ENCODE measurements at regions not wholly inside any gene's neighbourhood (a gene's known extent, or its start where the extent isn't known, plus 50 kb on each side); places are given as distances from the start of the nearest gene placed in this dataset.

DNA sequence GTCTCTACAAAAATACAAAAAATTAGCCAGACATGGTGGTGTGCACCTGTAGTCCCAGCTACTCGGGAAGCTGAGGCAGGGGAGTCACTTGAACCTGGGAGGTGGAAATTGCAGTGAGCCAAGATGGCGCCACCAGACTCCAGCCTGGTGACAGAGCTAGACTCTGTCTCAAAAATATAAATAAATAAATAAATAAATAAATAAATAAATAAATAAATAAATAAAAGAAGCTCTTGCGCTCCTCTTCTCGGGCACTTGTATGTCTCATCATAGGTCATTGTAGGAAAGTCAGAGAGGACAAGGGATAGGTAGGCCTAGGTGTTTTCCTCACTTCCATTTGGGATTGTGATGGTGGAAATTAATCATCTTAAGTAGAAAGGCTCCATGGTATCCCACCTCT lies 252.8 kb downstream of the PIK3R1 start:
- CTCF ChIA-PET, result interaction anchor here (1.4 kb wide), 1 partner anchor 182 kb away, joined by 5 read pairs; no protein-coding TSS in a partner anchor
- DNase-seq, result no peak
- Histone ChIP-seq H3K27me3 (replicated peaks in 2 of 5; ENCODE audit: control insufficient read depth in 4 of 5, insufficient read depth in 5 of 5, low read length in 4 of 5) (no peaks in the 10 kb centered on the region), H3K4me3 (ENCODE audit: control insufficient read depth in 1 of 7, extremely low read depth in 1 of 7, insufficient read depth in 4 of 7, low read depth in 2 of 7, low read length in 6 of 7) (no peak overlapping the region), H3K4me1 (ENCODE audit: control extremely low read depth in 1 of 4, control insufficient read depth in 4 of 4, insufficient read depth in 4 of 4, low read length in 3 of 4) (peaks cover 7 to 13% (median 10%) of the 10 kb centered on the region in 4 experiments), H3K9me3 (ENCODE audit: control extremely low read depth in 1 of 5, control insufficient read depth in 4 of 5, insufficient read depth in 2 of 5, low read depth in 1 of 5, low read length in 4 of 5) (no peaks in the 10 kb centered on the region), H3K27ac (ENCODE audit: insufficient read depth in 1 of 2, low read depth in 1 of 2, low read length in 2 of 2, poor library complexity in 1 of 2, severe bottlenecking in 2 of 2) (no peak overlapping the region), H3K36me3 (ENCODE audit: control insufficient read depth in 4 of 4, insufficient read depth in 4 of 4, low read length in 3 of 4) (no peaks in the 10 kb centered on the region)
- POLR2A ChIA-PET, result no interaction called here
- WGBS (ENCODE audit: insufficient coverage), result 100% methylated on average over 1 of the region's 4 CpGs

DNA sequence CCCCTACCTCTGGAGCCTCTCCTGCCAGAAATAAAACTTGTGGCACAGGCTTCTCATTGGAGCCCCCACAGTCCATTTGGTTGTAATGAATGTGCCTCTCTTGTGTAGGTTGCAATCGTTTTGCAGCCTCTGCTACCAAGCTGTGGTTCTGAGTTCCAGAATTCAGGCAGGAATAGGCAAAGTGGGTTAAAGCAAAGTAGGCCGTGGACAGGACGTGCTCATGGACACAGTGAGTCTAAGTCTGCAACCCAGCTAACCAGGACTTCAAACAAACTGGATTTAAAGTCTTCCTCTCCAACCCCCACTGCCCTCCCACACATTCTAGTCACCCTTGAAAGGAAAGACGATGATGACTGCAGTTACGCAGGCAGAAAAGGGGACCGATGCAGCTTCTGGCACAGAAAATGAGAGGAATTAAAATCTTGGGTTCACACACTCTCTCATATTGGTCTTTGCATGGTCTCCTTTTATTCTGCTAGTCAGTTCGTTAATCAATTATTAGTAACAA lies 260.0 kb downstream of the PIK3R1 start:
- H3K9me3 ChIP-seq (ENCODE audit: control extremely low read depth in 1 of 5, control insufficient read depth in 4 of 5, insufficient read depth in 2 of 5, low read depth in 1 of 5, low read length in 4 of 5), result no peaks in the 10 kb centered on the region
- no peaks in the 10 kb centered on the region for H3K27me3 ChIP-seq (replicated peaks in 2 of 5; ENCODE audit: control insufficient read depth in 4 of 5, insufficient read depth in 5 of 5, low read length in 4 of 5)
- no peak for DNase-seq
- WGBS (ENCODE audit: insufficient coverage), result 98% methylated on average over 7 of the region's 7 CpGs
- POLR2A ChIA-PET, result no interaction called here
- no peak overlapping the region for H3K27ac ChIP-seq (ENCODE audit: insufficient read depth in 1 of 2, low read depth in 1 of 2, low read length in 2 of 2, poor library complexity in 1 of 2, severe bottlenecking in 2 of 2)
- H3K36me3 ChIP-seq (ENCODE audit: control insufficient read depth in 4 of 4, insufficient read depth in 4 of 4, low read length in 3 of 4), result no peaks in the 10 kb centered on the region
- H3K4me1 ChIP-seq (ENCODE audit: control extremely low read depth in 1 of 4, control insufficient read depth in 4 of 4, insufficient read depth in 4 of 4, low read length in 3 of 4), result no peaks in the 10 kb centered on the region
- CTCF ChIA-PET, result no interaction called here
- no peak overlapping the region for H3K4me3 ChIP-seq (ENCODE audit: control insufficient read depth in 1 of 7, extremely low read depth in 1 of 7, insufficient read depth in 4 of 7, low read depth in 2 of 7, low read length in 6 of 7)

DNA sequence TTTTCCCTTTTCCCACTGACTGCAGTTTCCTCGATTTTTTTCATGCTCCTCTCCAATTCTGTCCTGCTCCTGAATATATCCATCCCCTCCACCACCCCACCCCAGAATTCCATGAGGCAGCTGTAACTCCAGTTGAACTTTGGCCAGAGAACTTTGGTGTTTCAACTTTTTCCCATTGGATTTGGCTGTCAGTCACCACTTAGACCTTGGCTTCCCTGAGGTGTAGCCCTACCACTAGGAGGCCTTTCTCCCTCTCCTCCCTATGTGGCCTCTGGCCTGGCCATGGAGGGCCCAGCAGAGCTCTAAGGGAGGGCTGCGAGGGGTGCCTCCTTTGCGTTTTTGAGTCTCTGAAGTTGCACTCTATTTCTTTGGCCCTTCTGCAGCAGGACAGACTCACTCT lies 261.3 kb downstream of the PIK3R1 start:
- WGBS (ENCODE audit: insufficient coverage), result 93% methylated on average over 3 of the region's 3 CpGs
- no peak for DNase-seq
- no peaks in the 10 kb centered on the region for H3K4me1 ChIP-seq (ENCODE audit: control extremely low read depth in 1 of 4, control insufficient read depth in 4 of 4, insufficient read depth in 4 of 4, low read length in 3 of 4)
- no peaks in the 10 kb centered on the region for H3K9me3 ChIP-seq (ENCODE audit: control extremely low read depth in 1 of 5, control insufficient read depth in 4 of 5, insufficient read depth in 2 of 5, low read depth in 1 of 5, low read length in 4 of 5)
- no peaks in the 10 kb centered on the region for H3K27me3 ChIP-seq (replicated peaks in 2 of 5; ENCODE audit: control insufficient read depth in 4 of 5, insufficient read depth in 5 of 5, low read length in 4 of 5)
- CTCF ChIA-PET, result no interaction called here
- no peak overlapping the region for H3K27ac ChIP-seq (ENCODE audit: insufficient read depth in 1 of 2, low read depth in 1 of 2, low read length in 2 of 2, poor library complexity in 1 of 2, severe bottlenecking in 2 of 2)
- H3K36me3 ChIP-seq (ENCODE audit: control insufficient read depth in 4 of 4, insufficient read depth in 4 of 4, low read length in 3 of 4), result no peaks in the 10 kb centered on the region
- POLR2A ChIA-PET, result no interaction called here
- no peak overlapping the region for H3K4me3 ChIP-seq (ENCODE audit: control insufficient read depth in 1 of 7, extremely low read depth in 1 of 7, insufficient read depth in 4 of 7, low read depth in 2 of 7, low read length in 6 of 7)

- CTCF ChIA-PET, result interaction anchor here (1.3 kb wide), 1 partner anchor 192 kb away, joined by 5 read pairs; no protein-coding TSS in a partner anchor
- H3K4me1 ChIP-seq (ENCODE audit: control extremely low read depth in 1 of 4, control insufficient read depth in 4 of 4, insufficient read depth in 4 of 4, low read length in 3 of 4), result peaks cover 0 to 4% (median 1%) of the 10 kb centered on the region in 4 experiments
- POLR2A ChIA-PET, result no interaction called here
- DNase-seq, result no peak
- H3K27me3 ChIP-seq (replicated peaks in 2 of 5; ENCODE audit: control insufficient read depth in 4 of 5, insufficient read depth in 5 of 5, low read length in 4 of 5), result no peaks in the 10 kb centered on the region
- no peaks in the 10 kb centered on the region for H3K9me3 ChIP-seq (ENCODE audit: control extremely low read depth in 1 of 5, control insufficient read depth in 4 of 5, insufficient read depth in 2 of 5, low read depth in 1 of 5, low read length in 4 of 5)
- no peaks in the 10 kb centered on the region for H3K36me3 ChIP-seq (ENCODE audit: control insufficient read depth in 4 of 4, insufficient read depth in 4 of 4, low read length in 3 of 4)
- H3K4me3 ChIP-seq (ENCODE audit: control insufficient read depth in 1 of 7, extremely low read depth in 1 of 7, insufficient read depth in 4 of 7, low read depth in 2 of 7, low read length in 6 of 7), result no peak overlapping the region
- WGBS (ENCODE audit: insufficient coverage), result no CpG with 5 or more reads among the region's 2 CpGs
- no peak overlapping the region for H3K27ac ChIP-seq (ENCODE audit: insufficient read depth in 1 of 2, low read depth in 1 of 2, low read length in 2 of 2, poor library complexity in 1 of 2, severe bottlenecking in 2 of 2)
These were observed 262.9 kb downstream of the PIK3R1 start for GRCh38 chr5:68478301-68479095.

GRCh38 chr5:68479524-68479923 lies 264.0 kb downstream of the PIK3R1 start:
- Histone ChIP-seq H3K9me3 (ENCODE audit: control extremely low read depth in 1 of 5, control insufficient read depth in 4 of 5, insufficient read depth in 2 of 5, low read depth in 1 of 5, low read length in 4 of 5) (no peaks in the 10 kb centered on the region), H3K4me1 (ENCODE audit: control extremely low read depth in 1 of 4, control insufficient read depth in 4 of 4, insufficient read depth in 4 of 4, low read length in 3 of 4) (peaks cover 0 to 5% (median 1%) of the 10 kb centered on the region in 4 experiments), H3K4me3 (ENCODE audit: control insufficient read depth in 1 of 7, extremely low read depth in 1 of 7, insufficient read depth in 4 of 7, low read depth in 2 of 7, low read length in 6 of 7) (no peak overlapping the region), H3K36me3 (ENCODE audit: control insufficient read depth in 4 of 4, insufficient read depth in 4 of 4, low read length in 3 of 4) (no peaks in the 10 kb centered on the region), H3K27ac (ENCODE audit: insufficient read depth in 1 of 2, low read depth in 1 of 2, low read length in 2 of 2, poor library complexity in 1 of 2, severe bottlenecking in 2 of 2) (no peak overlapping the region), H3K27me3 (replicated peaks in 2 of 5; ENCODE audit: control insufficient read depth in 4 of 5, insufficient read depth in 5 of 5, low read length in 4 of 5) (no peaks in the 10 kb centered on the region)
- 100% methylated on average over 2 of the region's 2 CpGs for WGBS (ENCODE audit: insufficient coverage)
- ChIA-PET CTCF (interaction anchor here (1.3 kb wide), 1 partner anchor 193 kb away, joined by 5 read pairs; no protein-coding TSS in a partner anchor), POLR2A (no interaction called here)
- DNase-seq, result no peak

DNA sequence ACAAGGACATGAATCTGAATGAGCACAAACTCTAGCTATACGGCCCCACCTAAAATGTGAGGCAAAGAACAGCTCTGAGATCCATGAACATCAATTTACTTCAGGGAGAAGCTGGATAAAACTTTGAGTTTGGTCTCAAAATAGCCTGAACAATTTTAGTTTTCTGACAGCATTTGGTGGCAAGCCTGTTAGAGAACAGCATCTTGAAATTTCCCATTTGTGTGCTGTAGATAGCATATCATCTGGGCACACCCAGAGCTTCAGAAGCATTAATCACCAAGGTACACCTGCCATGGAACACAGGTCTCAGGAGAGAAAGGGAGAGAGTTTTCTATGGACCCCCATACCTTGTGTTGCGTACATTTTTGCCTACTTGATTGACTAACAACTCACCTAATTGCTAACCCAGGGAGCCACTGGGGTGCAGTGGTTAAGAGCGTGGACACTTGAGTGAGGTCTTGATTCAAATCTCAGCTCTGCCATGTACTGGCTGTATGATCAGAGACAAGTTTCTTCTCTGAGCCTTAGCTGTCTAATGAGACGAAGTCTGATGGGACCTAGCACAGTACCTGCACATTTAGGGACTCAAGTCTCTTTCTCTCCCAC lies 264.9 kb downstream of the PIK3R1 start:
- DNase-seq, result no peak
- ChIA-PET POLR2A (no interaction called here), CTCF (no interaction called here)
- H3K9me3 ChIP-seq (ENCODE audit: control extremely low read depth in 1 of 5, control insufficient read depth in 4 of 5, insufficient read depth in 2 of 5, low read depth in 1 of 5, low read length in 4 of 5), result no peaks in the 10 kb centered on the region
- no peak overlapping the region for H3K4me3 ChIP-seq (ENCODE audit: control insufficient read depth in 1 of 7, extremely low read depth in 1 of 7, insufficient read depth in 4 of 7, low read depth in 2 of 7, low read length in 6 of 7)
- peaks cover 0 to 5% (median 1%) of the 10 kb centered on the region in 4 experiments for H3K4me1 ChIP-seq (ENCODE audit: control extremely low read depth in 1 of 4, control insufficient read depth in 4 of 4, insufficient read depth in 4 of 4, low read length in 3 of 4)
- H3K27ac ChIP-seq (ENCODE audit: insufficient read depth in 1 of 2, low read depth in 1 of 2, low read length in 2 of 2, poor library complexity in 1 of 2, severe bottlenecking in 2 of 2), result no peak overlapping the region
- H3K27me3 ChIP-seq (replicated peaks in 2 of 5; ENCODE audit: control insufficient read depth in 4 of 5, insufficient read depth in 5 of 5, low read length in 4 of 5), result no peaks in the 10 kb centered on the region
- H3K36me3 ChIP-seq (ENCODE audit: control insufficient read depth in 4 of 4, insufficient read depth in 4 of 4, low read length in 3 of 4), result no peaks in the 10 kb centered on the region
- 94% methylated on average over 3 of the region's 4 CpGs for WGBS (ENCODE audit: insufficient coverage)

DNA sequence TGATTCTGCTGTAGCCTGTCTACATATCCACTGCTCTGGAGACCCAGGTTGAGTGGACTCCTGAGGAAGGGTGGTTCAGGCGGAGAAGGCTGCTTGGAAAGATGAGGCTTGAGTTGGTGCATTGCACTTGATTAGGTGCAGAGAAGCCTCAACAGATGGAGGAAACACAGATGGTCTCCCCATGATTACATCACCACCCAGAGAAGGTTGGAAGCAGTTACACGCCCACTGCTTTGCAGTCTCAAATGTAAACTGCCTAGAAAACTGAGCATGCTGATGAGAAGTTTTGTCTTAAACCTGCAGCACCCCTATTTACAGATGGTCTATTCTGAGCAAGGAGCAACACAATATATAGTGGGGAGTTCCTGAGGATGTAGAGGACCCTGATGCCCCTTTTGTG lies 266.6 kb downstream of the PIK3R1 start:
- no peak overlapping the region for H3K27ac ChIP-seq (ENCODE audit: insufficient read depth in 1 of 2, low read depth in 1 of 2, low read length in 2 of 2, poor library complexity in 1 of 2, severe bottlenecking in 2 of 2)
- no peaks in the 10 kb centered on the region for H3K36me3 ChIP-seq (ENCODE audit: control insufficient read depth in 4 of 4, insufficient read depth in 4 of 4, low read length in 3 of 4)
- no peak overlapping the region for H3K4me3 ChIP-seq (ENCODE audit: control insufficient read depth in 1 of 7, extremely low read depth in 1 of 7, insufficient read depth in 4 of 7, low read depth in 2 of 7, low read length in 6 of 7)
- peak in 2 of 3 donors; percentile 14 to 33 for DNase-seq
- H3K27me3 ChIP-seq (replicated peaks in 2 of 5; ENCODE audit: control insufficient read depth in 4 of 5, insufficient read depth in 5 of 5, low read length in 4 of 5), result no peaks in the 10 kb centered on the region
- peaks cover 0 to 3% (median 0%) of the 10 kb centered on the region in 5 experiments for H3K9me3 ChIP-seq (ENCODE audit: control extremely low read depth in 1 of 5, control insufficient read depth in 4 of 5, insufficient read depth in 2 of 5, low read depth in 1 of 5, low read length in 4 of 5)
- 100% methylated on average over 2 of the region's 2 CpGs for WGBS (ENCODE audit: insufficient coverage)
- peaks cover 0 to 5% (median 1%) of the 10 kb centered on the region in 4 experiments for H3K4me1 ChIP-seq (ENCODE audit: control extremely low read depth in 1 of 4, control insufficient read depth in 4 of 4, insufficient read depth in 4 of 4, low read length in 3 of 4)
- ChIA-PET CTCF (no interaction called here), POLR2A (no interaction called here)

Data from common myeloid progenitor, CD34-positive (primary cell).